Neural cell (in vitro differentiated cells): ENCODE measurements at regions not wholly inside any gene's neighbourhood (a gene's known extent, or its start where the extent isn't known, plus 50 kb on each side); places are given as distances from the start of the nearest gene placed in this dataset.
"Not testable (repeated sequence)": the region's sequence is repeated elsewhere in the genome, so short reads cannot be mapped to it uniquely, and the experiment has no call there.

Source experiments
- H2AFZ ChIP-seq: fragments of 200-600, 300-800 bp; sonication (generic), shearing (Covaris generic); 2 replicates; pipeline ENCODE4 v1.6.0; 2014; ENCODE audit warnings: low read depth, mild to moderate bottlenecking, antibody characterized with exemption, low read length, moderate library complexity
- H3F3A ChIP-seq: fragments of 200-600 bp; shearing (Covaris generic); 2 replicates; pipeline ENCODE4 v1.6.1; 2016; ENCODE audit warnings: mild to moderate bottlenecking, moderate library complexity, mixed read lengths, antibody characterized with exemption, low read length; ENCODE audit not compliant: insufficient read depth, poor library complexity, severe bottlenecking
- H3K27ac ChIP-seq: fragments of 200-600, 300-800 bp; sonication (generic), shearing (Covaris generic); 2 replicates; pipeline ENCODE4 v1.5.1; 2014; ENCODE audit warnings: mild to moderate bottlenecking, low read length, moderate library complexity
- H3K27me3 ChIP-seq: fragments of 300-800, 200-600 bp; sonication (generic), shearing (Covaris generic); 2 replicates; pipeline ENCODE4 v1.6.0; 2014; ENCODE audit warnings: mild to moderate bottlenecking, low read depth, low read length, moderate library complexity; ENCODE audit not compliant: insufficient read depth
- H3K36me3 ChIP-seq: fragments of 300-800, 200-600 bp; sonication (generic), shearing (Covaris generic); 2 replicates; pipeline ENCODE4 v1.5.1; 2014; ENCODE audit warnings: mild to moderate bottlenecking, antibody characterized with exemption, low read length, moderate library complexity; ENCODE audit not compliant: insufficient read depth
- H3K4me2 ChIP-seq: fragments of 300-800, 200-600 bp; sonication (generic), shearing (Covaris generic); 2 replicates; pipeline ENCODE4 v1.6.0; 2014; ENCODE audit warnings: mild to moderate bottlenecking, low read length
- H3K4me3 ChIP-seq: fragments of 300-800, 200-600 bp; sonication (generic), shearing (Covaris generic); 2 replicates; pipeline ENCODE4 v1.5.1; 2014; ENCODE audit warnings: mild to moderate bottlenecking, low read length, moderate library complexity
- H3K79me2 ChIP-seq: fragments of 200-600 bp; shearing (Covaris generic); replicated peaks from 2 replicates; pipeline ENCODE4 v1.6.0; 2014; ENCODE audit warnings: mild to moderate bottlenecking, low read length, moderate library complexity; ENCODE audit not compliant: insufficient read depth
- H3K9ac ChIP-seq: fragments of 300-800, 200-600 bp; sonication (generic), shearing (Covaris generic); 2 replicates; pipeline ENCODE4 v1.6.1; 2016; ENCODE audit warnings: mild to moderate bottlenecking, low read length, mixed read lengths
- H3K9me2 ChIP-seq: fragments of 200-600 bp; shearing (Covaris generic); 2 replicates; pipeline ENCODE4 v1.6.1; 2016; ENCODE audit warnings: mild to moderate bottlenecking, low read length, mixed read lengths; ENCODE audit not compliant: insufficient read depth
- H3K9me3 ChIP-seq: fragments of 200-600, 300-800 bp; sonication (generic), shearing (Covaris generic); 2 replicates; pipeline ENCODE4 v1.6.1; 2016; ENCODE audit warnings: mild to moderate bottlenecking, mixed run types, low read length, moderate library complexity, mixed read lengths
- H4K20me1 ChIP-seq: fragments of 200-600 bp; shearing (Covaris generic); 2 replicates; pipeline ENCODE4 v1.6.1; 2016; ENCODE audit warnings: mild to moderate bottlenecking, mixed run types; ENCODE audit not compliant: insufficient read depth
- CTCF ChIP-seq: fragments of 450-650 bp; IDR thresholded peaks from 2 replicates; pipeline ENCODE4 v1.5.1; 2014; ENCODE audit warnings: antibody characterized with exemption, mild to moderate bottlenecking, moderate library complexity; ENCODE audit not compliant: poor library complexity, severe bottlenecking
- EP300 ChIP-seq: fragments of 450-650 bp; conservative IDR thresholded peaks from 2 replicates; pipeline ENCODE4 v1.6.1; 2014; ENCODE audit warnings: antibody characterized with exemption, mild to moderate bottlenecking, moderate library complexity; ENCODE audit not compliant: poor library complexity, severe bottlenecking
- EZH2 ChIP-seq: fragments of 200-600, 300-800 bp; shearing (Covaris generic), sonication (generic); IDR thresholded peaks from 2 replicates; pipeline ENCODE4 v1.6.1; 2014; ENCODE audit warnings: antibody characterized with exemption, low read length, borderline replicate concordance, mild to moderate bottlenecking; ENCODE audit not compliant: insufficient read depth, poor library complexity, severe bottlenecking
- MXI1 ChIP-seq: fragments of 450-650 bp; conservative IDR thresholded peaks from 2 replicates; pipeline ENCODE4 v1.6.1; 2014; ENCODE audit warnings: antibody characterized with exemption, mild to moderate bottlenecking; ENCODE audit not compliant: poor library complexity, severe bottlenecking
- POLR2AphosphoS5 ChIP-seq: IDR thresholded peaks from 2 replicates; pipeline ENCODE4 v1.6.1; 2012
- RAD21 ChIP-seq: fragments of 450-650 bp; conservative IDR thresholded peaks from 2 replicates; pipeline ENCODE4 v1.6.1; 2014; ENCODE audit warnings: antibody characterized with exemption, mild to moderate bottlenecking, moderate library complexity
- SMC3 ChIP-seq: fragments of 450-650 bp; conservative IDR thresholded peaks from 2 replicates; pipeline ENCODE4 v1.6.1; 2014; ENCODE audit warnings: antibody characterized with exemption, mild to moderate bottlenecking, moderate library complexity; ENCODE audit not compliant: poor library complexity
- TAF1 ChIP-seq: IDR thresholded peaks from 2 replicates; pipeline ENCODE4 v1.6.1; 2012; ENCODE audit warnings: low read depth
- TF ChIP-seq, protein P1 (sequence below): IDR thresholded peaks from 2 replicates; pipeline ENCODE4 v1.6.1; 2012; ENCODE audit warnings: borderline replicate concordance

GRCh38 chr6:67102743-67103142, 1395.7 kb upstream of the EYS start (continued):
- TF ChIP-seq, protein P1, sequence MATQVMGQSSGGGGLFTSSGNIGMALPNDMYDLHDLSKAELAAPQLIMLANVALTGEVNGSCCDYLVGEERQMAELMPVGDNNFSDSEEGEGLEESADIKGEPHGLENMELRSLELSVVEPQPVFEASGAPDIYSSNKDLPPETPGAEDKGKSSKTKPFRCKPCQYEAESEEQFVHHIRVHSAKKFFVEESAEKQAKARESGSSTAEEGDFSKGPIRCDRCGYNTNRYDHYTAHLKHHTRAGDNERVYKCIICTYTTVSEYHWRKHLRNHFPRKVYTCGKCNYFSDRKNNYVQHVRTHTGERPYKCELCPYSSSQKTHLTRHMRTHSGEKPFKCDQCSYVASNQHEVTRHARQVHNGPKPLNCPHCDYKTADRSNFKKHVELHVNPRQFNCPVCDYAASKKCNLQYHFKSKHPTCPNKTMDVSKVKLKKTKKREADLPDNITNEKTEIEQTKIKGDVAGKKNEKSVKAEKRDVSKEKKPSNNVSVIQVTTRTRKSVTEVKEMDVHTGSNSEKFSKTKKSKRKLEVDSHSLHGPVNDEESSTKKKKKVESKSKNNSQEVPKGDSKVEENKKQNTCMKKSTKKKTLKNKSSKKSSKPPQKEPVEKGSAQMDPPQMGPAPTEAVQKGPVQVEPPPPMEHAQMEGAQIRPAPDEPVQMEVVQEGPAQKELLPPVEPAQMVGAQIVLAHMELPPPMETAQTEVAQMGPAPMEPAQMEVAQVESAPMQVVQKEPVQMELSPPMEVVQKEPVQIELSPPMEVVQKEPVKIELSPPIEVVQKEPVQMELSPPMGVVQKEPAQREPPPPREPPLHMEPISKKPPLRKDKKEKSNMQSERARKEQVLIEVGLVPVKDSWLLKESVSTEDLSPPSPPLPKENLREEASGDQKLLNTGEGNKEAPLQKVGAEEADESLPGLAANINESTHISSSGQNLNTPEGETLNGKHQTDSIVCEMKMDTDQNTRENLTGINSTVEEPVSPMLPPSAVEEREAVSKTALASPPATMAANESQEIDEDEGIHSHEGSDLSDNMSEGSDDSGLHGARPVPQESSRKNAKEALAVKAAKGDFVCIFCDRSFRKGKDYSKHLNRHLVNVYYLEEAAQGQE = no peak

- not testable (repeated sequence) for H3K9ac ChIP-seq
Observed at GRCh38 chr6:67095618-67096226, 1388.7 kb upstream of the EYS start.

DNA sequence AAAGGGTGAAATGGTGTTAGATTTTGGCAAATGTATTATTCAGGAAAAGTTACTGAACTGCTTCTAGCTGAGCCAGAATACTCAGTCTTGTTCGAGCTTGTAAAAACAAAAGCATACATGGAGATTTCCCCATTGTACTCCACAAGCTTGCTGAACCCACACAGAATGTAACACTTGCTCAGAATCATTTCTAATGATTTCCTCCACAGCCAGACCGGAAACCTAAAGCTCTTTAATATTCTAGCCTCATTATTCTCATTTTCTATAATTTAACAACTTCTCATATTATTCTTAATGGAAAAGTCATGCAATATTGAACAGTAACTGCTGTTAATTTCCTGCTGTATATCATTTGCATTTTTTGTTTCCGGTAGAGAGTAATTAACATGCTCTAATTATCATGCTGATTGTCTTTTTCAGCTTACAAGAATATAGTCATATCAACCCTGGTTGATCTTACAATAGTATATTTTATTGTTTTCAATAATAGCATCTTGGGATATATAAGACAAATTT, 1387.5 kb upstream of the EYS start:
- Histone ChIP-seq H3K4me3 (no peak overlapping the region), H3K4me2 (no peak overlapping the region), H3K27ac (no peak overlapping the region), H3F3A (no peaks in the 10 kb centered on the region), H3K9me2 (no peaks in the 10 kb centered on the region), H3K79me2 (no peaks in the 10 kb centered on the region), H3K9me3 (no peaks in the 10 kb centered on the region), H2AFZ (no peak overlapping the region), H4K20me1 (no peaks in the 10 kb centered on the region), H3K27me3 (no peaks in the 10 kb centered on the region), H3K36me3 (no peaks in the 10 kb centered on the region), H3K9ac (no peak overlapping the region)
- no peak for TF ChIP-seq SMC3
- no peak for TF ChIP-seq CTCF
- no peak for TF ChIP-seq MXI1
- TF ChIP-seq, protein P1 = no peak
- TF ChIP-seq EZH2 = no peak
- no peak for TF ChIP-seq TAF1
- TF ChIP-seq EP300 = no peak
- no peak for TF ChIP-seq RAD21
- no peak for TF ChIP-seq POLR2AphosphoS5

More at GRCh38 chr6:67095618-67096226, 1388.7 kb upstream of the EYS start:
- not testable (repeated sequence) for H3K36me3 ChIP-seq, H3F3A ChIP-seq, H2AFZ ChIP-seq, H3K79me2 ChIP-seq, H3K27ac ChIP-seq, H3K4me2 ChIP-seq, H3K27me3 ChIP-seq, H3K4me3 ChIP-seq, H3K9me3 ChIP-seq, H3K9me2 ChIP-seq, H4K20me1 ChIP-seq
